SK-N-MC (cell line): ENCODE measurements at regions not wholly inside any gene's neighbourhood (a gene's known extent, or its start where the extent isn't known, plus 50 kb on each side); places are given as distances from the start of the nearest gene placed in this dataset.

Source experiments
- EZH2 ChIP-seq: fragments of 200-600 bp; sonication (generic); IDR thresholded peaks from one replicate; pipeline ENCODE4 v1.6.1; 2017; ENCODE audit warnings: antibody characterized with exemption
- POLR2AphosphoS5 ChIP-seq: IDR thresholded peaks from 2 replicates; pipeline ENCODE4 v1.6.1; 2012; ENCODE audit warnings: mild to moderate bottlenecking, low read depth, low read length, borderline replicate concordance

GRCh38 chr5:163362840-163363371 is 74.5 kb upstream of the CCNG1 start:
- no peak for TF ChIP-seq EZH2
- peak; percentile 44; the same call in 1 of the 2 replicates for TF ChIP-seq POLR2AphosphoS5
